Motor neuron (in vitro differentiated cells): ENCODE measurements at regions not wholly inside any gene's neighbourhood (a gene's known extent, or its start where the extent isn't known, plus 50 kb on each side); places are given as distances from the start of the nearest gene placed in this dataset.
"Not testable (repeated sequence)": the region's sequence is repeated elsewhere in the genome, so short reads cannot be mapped to it uniquely, and the experiment has no call there.

ENCODE experiments used
- ATAC-seq, 8 experiments: fragments of 200-7000 bp; cut with Tn5 transposase; replicated peaks in 6 of 8; 2 replicates each; pipeline ENCODE4 v1.8.0; 2021; ENCODE audit warnings: mild to moderate bottlenecking in 8 of 8, moderate library complexity in 8 of 8
- H3K27ac ChIP-seq, 2 donors: fragments of 250-450 bp; sonication (Bioruptor Pico); 2 replicates each; pipeline ENCODE4 v1.9.0; 2021; ENCODE audit warnings: antibody characterized with exemption in 2 of 2, mild to moderate bottlenecking in 2 of 2, moderate library complexity in 1 of 2
- H3K4me1 ChIP-seq, 2 donors: fragments of 250-450 bp; sonication (Bioruptor Pico); replicated peaks in 1 of 2; 2 replicates each; pipeline ENCODE4 v1.6.1; 2021; ENCODE audit warnings: antibody characterized with exemption in 2 of 2, mild to moderate bottlenecking in 2 of 2, moderate library complexity in 1 of 2
- H3K4me3 ChIP-seq, 5 donors: fragments of 250-450 bp; sonication (Bioruptor Pico); 2 replicates each; pipeline ENCODE4 v1.9.0; 2021; ENCODE audit warnings: antibody characterized with exemption in 5 of 5, mild to moderate bottlenecking in 5 of 5, moderate library complexity in 4 of 5
- WGBS, 10 experiments: fragments of 450-650 bp; shearing (Covaris generic); methylation state at CpG; one replicate each; pipeline ENCODE4 v1.0.0; 2022; 5-methylcytosine and 5-hydroxymethylcytosine counted together
- in situ Hi-C, 9 experiments: fragments of 400-800 bp; cut with MboI; loops; one replicate each; pipeline ENCODE4 v1.15.0; 2021; ENCODE audit warnings: low sequenced_read_pairs in 9 of 9, low pct_unique_long_range_greater_than_20kb in 2 of 9; ENCODE audit not compliant: unreplicated experiment in 9 of 9

DNA sequence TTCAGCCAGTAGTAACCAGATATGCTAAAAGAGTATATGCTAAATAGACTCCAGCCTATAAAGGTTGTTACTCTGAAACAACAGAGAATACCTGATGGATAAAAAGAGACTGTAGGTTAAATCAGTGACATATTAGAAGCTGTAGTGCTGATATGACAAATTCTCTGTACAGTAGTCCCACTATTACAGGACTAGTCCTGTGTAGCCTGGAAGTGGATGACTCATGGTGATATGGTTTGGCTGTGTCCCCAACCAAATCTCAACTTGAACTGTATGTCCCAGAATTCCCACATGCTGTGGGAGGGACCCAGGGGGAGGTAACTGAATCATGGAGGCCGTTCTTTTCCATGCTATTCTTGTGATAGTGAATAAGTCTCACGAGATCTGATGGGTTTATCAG lies 276.2 kb upstream of the POU5F2 start:
- no peaks in the 10 kb centered on the region for H3K4me1 ChIP-seq
- H3K4me3 ChIP-seq, result no peak overlapping the region
- no peak overlapping the region for H3K27ac ChIP-seq
- 35 to 100% (median 94%) methylated on average over 1 to 2 of the region's 2 CpGs; no CpG with 5 or more reads in 5 of the 10 experiments for WGBS, 10 experiments
- ATAC-seq, result no peak
- in situ Hi-C loops, result no loop called here

GRCh38 chr5:94010814-94011213 lies 269.4 kb upstream of the POU5F2 start:
- Histone ChIP-seq H3K4me3 (no peak overlapping the region), H3K4me1 (no peaks in the 10 kb centered on the region), H3K27ac (no peak overlapping the region)
- in situ Hi-C loops, result no loop called here
- no peak for ATAC-seq
- WGBS, 10 experiments, result 67 to 100% (median 100%) methylated on average over 1 of the region's 1 CpG

- H3K27ac ChIP-seq, result no peak overlapping the region
- no peak overlapping the region for H3K4me3 ChIP-seq
- in situ Hi-C loops, result no loop called here
- ATAC-seq, result no peak
- H3K4me1 ChIP-seq, result no peaks in the 10 kb centered on the region
These were observed 267.8 kb upstream of the POU5F2 start for GRCh38 chr5:94009161-94009560.

GRCh38 chr5:93998951-93999455 lies 257.6 kb upstream of the POU5F2 start:
- no peaks in the 10 kb centered on the region for H3K4me1 ChIP-seq
- no peak overlapping the region for H3K4me3 ChIP-seq
- H3K27ac ChIP-seq, result no peak overlapping the region
- in situ Hi-C loops, result no loop called here
- no peak for ATAC-seq
- 29 to 100% (median 84%) methylated on average over 1 of the region's 1 CpG; no CpG with 5 or more reads in 2 of the 10 experiments for WGBS, 10 experiments

- 0 to 100% (median 75%) methylated on average over 1 of the region's 1 CpG; no CpG with 5 or more reads in 5 of the 10 experiments for WGBS, 10 experiments
- ATAC-seq, result no peak
- H3K27ac ChIP-seq, result no peak overlapping the region
These were observed 256.2 kb upstream of the POU5F2 start for GRCh38 chr5:93997562-93997961.

GRCh38 chr5:93995126-93995621 lies 253.8 kb upstream of the POU5F2 start:
- Histone ChIP-seq H3K4me3 (no peak overlapping the region), H3K4me1 (no peaks in the 10 kb centered on the region), H3K27ac (no peak overlapping the region)
- ATAC-seq, result peak in 1 of 8 experiments; percentile 48
- WGBS, 10 experiments, result 4 to 100% (median 84%) methylated on average over 1 to 3 of the region's 3 CpGs; no CpG with 5 or more reads in 2 of the 10 experiments
- in situ Hi-C loops, result no loop called here

More at GRCh38 chr5:93997562-93997961, 256.2 kb upstream of the POU5F2 start:
- Histone ChIP-seq H3K4me3 (no peak overlapping the region), H3K4me1 (no peaks in the 10 kb centered on the region)
- in situ Hi-C loops, result no loop called here

- Histone ChIP-seq H3K4me3 (no peak overlapping the region), H3K27ac (no peak overlapping the region), H3K4me1 (no peaks in the 10 kb centered on the region)
- 33 to 100% (median 90%) methylated on average over 1 to 2 of the region's 2 CpGs for WGBS, 10 experiments
- no peak for ATAC-seq
- in situ Hi-C loops, result no loop called here
These were observed 251.8 kb upstream of the POU5F2 start for GRCh38 chr5:93993161-93993560.

DNA sequence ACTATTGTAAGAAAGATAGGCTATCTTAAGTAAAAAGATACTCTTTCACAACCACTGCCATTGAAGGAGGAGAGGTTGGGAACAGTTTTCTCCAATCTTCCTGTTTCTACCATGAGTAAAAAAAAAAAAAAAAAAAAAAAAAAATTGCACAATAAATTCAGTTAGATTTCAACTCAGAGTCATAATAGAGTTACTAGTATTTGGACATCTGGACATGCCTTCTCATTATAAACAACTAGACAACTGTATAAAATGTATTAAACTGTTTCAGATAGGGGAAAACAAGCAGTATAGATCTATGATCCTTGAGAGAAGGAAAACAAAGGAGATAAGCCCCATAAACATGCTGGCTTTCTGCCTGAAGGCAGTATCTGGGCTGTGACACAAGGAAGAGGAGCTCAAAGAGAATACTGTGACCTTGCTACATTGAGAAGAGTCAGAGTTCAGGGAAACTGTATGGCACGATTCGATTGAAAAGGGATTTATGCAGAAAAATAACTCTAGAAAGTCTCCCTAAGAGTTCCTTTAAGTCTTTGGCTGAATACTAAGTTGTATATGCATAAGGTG lies 249.2 kb upstream of the POU5F2 start:
- no peak for ATAC-seq
- WGBS, 10 experiments, result 60 to 100% (median 75%) methylated on average over 1 to 2 of the region's 2 CpGs; no CpG with 5 or more reads in 2 of the 10 experiments
- in situ Hi-C loops, result no loop called here
- H3K4me1 ChIP-seq, result no peaks in the 10 kb centered on the region
- no peak overlapping the region for H3K4me3 ChIP-seq
- H3K27ac ChIP-seq, result no peak overlapping the region

- H3K27ac ChIP-seq, in situ Hi-C loops, H3K4me1 ChIP-seq, ATAC-seq, H3K4me3 ChIP-seq: not testable (repeated sequence)
- no CpG with 5 or more reads among the region's 45 CpGs for WGBS, 10 experiments
These were observed 244.7 kb upstream of the POU5F2 start for GRCh38 chr5:93985940-93986570.

DNA sequence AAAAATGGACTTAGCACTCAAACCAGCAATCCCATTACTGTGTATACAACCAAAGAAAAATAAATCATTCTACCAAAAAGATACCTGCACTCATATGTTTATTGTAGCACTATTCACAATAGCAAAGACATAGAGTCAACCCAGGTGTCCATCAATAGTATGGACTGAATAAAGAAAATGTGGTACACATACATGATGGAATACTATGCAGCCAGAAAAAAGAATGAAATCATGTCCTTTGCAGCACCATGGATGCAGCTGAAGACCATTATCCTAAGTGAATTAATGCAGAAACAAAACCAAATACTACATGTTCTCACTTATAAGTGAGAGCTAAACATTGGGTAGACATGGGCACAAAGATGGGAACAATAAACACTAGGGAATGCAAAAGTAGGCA lies 236.8 kb upstream of the POU5F2 start:
- in situ Hi-C loops, result no loop called here
- Histone ChIP-seq H3K27ac (no peak overlapping the region), H3K4me3 (no peak overlapping the region), H3K4me1 (no peaks in the 10 kb centered on the region)
- no peak for ATAC-seq

GRCh38 chr5:93967923-93968322 lies 226.5 kb upstream of the POU5F2 start:
- in situ Hi-C loops, result no loop called here
- H3K4me1 ChIP-seq, result no peaks in the 10 kb centered on the region
- H3K4me3 ChIP-seq, result no peak overlapping the region
- H3K27ac ChIP-seq, result no peak overlapping the region
- no peak for ATAC-seq

GRCh38 chr5:93964421-93964820 lies 223.0 kb upstream of the POU5F2 start:
- Histone ChIP-seq H3K27ac (no peak overlapping the region), H3K4me1 (no peaks in the 10 kb centered on the region), H3K4me3 (no peak overlapping the region)
- no peak for ATAC-seq
- in situ Hi-C loops, result no loop called here
- WGBS, 10 experiments, result 78 to 100% (median 92%) methylated on average over 1 of the region's 1 CpG; no CpG with 5 or more reads in 2 of the 10 experiments

DNA sequence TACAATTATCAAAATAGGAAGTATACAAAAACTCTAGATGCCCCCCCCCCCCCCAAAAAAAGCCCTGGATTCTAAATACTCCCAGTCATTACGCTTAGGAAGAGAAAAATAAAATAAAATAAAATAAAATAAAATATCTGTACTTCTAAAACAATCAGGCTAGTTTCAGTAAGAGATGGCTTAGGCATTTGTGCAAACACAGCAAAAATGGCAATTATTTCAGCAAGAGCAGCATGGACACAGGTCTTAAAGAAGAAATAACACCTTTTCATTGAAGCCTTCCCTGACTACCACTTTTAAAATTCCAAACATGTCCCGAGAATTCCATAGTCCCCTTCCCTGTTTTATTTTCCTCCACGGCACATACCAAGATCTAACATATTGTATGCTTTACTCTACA lies 218.6 kb upstream of the POU5F2 start:
- no peak for ATAC-seq
- Histone ChIP-seq H3K4me1 (no peaks in the 10 kb centered on the region), H3K27ac (no peak overlapping the region), H3K4me3 (no peak overlapping the region)
- 77 to 100% (median 94%) methylated on average over 1 to 3 of the region's 3 CpGs for WGBS, 10 experiments
- in situ Hi-C loops, result no loop called here

- no peaks in the 10 kb centered on the region for H3K4me1 ChIP-seq
- no peak overlapping the region for H3K4me3 ChIP-seq
- WGBS, 10 experiments, result 50 to 100% (median 100%) methylated on average over 1 to 2 of the region's 2 CpGs; no CpG with 5 or more reads in 3 of the 10 experiments
- in situ Hi-C loops, result no loop called here
- no peak for ATAC-seq
- H3K27ac ChIP-seq, result no peak overlapping the region
These were observed 214.6 kb upstream of the POU5F2 start for GRCh38 chr5:93956006-93956405.
